ENCODE measurements at regions not wholly inside any gene's neighbourhood (a gene's known extent, or its start where the extent isn't known, plus 50 kb on each side); places are given as distances from the start of the nearest gene placed in this dataset.
"Not testable (repeated sequence)": the region's sequence is repeated elsewhere in the genome, so short reads cannot be mapped to it uniquely, and the experiment has no call there.

GRCh38 chr14:35956376-35957085 lies 130.4 kb downstream of the BRMS1L start:
- H3K27ac ChIP-seq = no peak overlapping the region
- TF ChIP-seq POLR2A (IDR thresholded peaks at IDR 0.05) (no peak), CTCF (IDR thresholded peaks at IDR 0.05) (no peak)
- WGBS, 4 donors = 88 to 92% (median 90%) methylated on average over 12 to 13 of the region's 13 CpGs
- H3K36me3 ChIP-seq = no peaks in the 10 kb centered on the region
- H3K4me3 ChIP-seq = no peak overlapping the region
- ATAC-seq = no peak
- intact Hi-C loops (cut with DNase I) = no loop called here
- H3K4me1 ChIP-seq = no peaks in the 10 kb centered on the region
- H3K9me3 ChIP-seq = no peaks in the 10 kb centered on the region
- no peak for DNase-seq
- peaks cover 0 to 3% (median 0%) of the 10 kb centered on the region in 9 donors for H3K27me3 ChIP-seq

GRCh38 chr14:35952584-35952983 lies 126.4 kb downstream of the BRMS1L start:
- intact Hi-C loops (cut with DNase I) = no loop called here
- H3K4me3 ChIP-seq = no peak overlapping the region
- 34 to 47% (median 40%) methylated on average over 3 of the region's 3 CpGs for WGBS, 4 donors
- H3K27me3 ChIP-seq = peaks cover 0 to 3% (median 0%) of the 10 kb centered on the region in 9 donors
- H3K27ac ChIP-seq = no peak overlapping the region
- TF ChIP-seq POLR2A (IDR thresholded peaks at IDR 0.05) = no peak
- no peak for TF ChIP-seq CTCF (IDR thresholded peaks at IDR 0.05)
- H3K36me3 ChIP-seq = no peaks in the 10 kb centered on the region
- no peaks in the 10 kb centered on the region for H3K4me1 ChIP-seq
- H3K9me3 ChIP-seq = no peaks in the 10 kb centered on the region
- DNase-seq = no peak
- no peak for ATAC-seq

GRCh38 chr14:35949920-35950513 lies 123.9 kb downstream of the BRMS1L start:
- H3K9me3 ChIP-seq = no peaks in the 10 kb centered on the region
- TF ChIP-seq POLR2A (IDR thresholded peaks at IDR 0.05) = no peak
- no peak for TF ChIP-seq CTCF (IDR thresholded peaks at IDR 0.05)
- DNase-seq = no peak
- H3K27ac ChIP-seq = no peak overlapping the region
- H3K27me3 ChIP-seq = peaks cover 0 to 13% (median 0%) of the 10 kb centered on the region in 9 donors
- no peak overlapping the region for H3K4me3 ChIP-seq
- 59 to 68% (median 67%) methylated on average over 1 of the region's 1 CpG for WGBS, 4 donors
- no peaks in the 10 kb centered on the region for H3K36me3 ChIP-seq
- ATAC-seq = no peak
- intact Hi-C loops (cut with DNase I) = no loop called here
- H3K4me1 ChIP-seq = no peaks in the 10 kb centered on the region

GRCh38 chr14:35947983-35948382 lies 121.8 kb downstream of the BRMS1L start:
- H3K27ac ChIP-seq; H3K9me3 ChIP-seq; ATAC-seq; H3K4me1 ChIP-seq; DNase-seq; H3K4me3 ChIP-seq; H3K36me3 ChIP-seq; intact Hi-C loops (cut with DNase I); H3K27me3 ChIP-seq: not testable (repeated sequence)
- WGBS, 4 donors = 77 to 87% (median 82%) methylated on average over 14 of the region's 14 CpGs

Measured in heart left ventricle (tissue), 16 donors.